Glomerular visceral epithelial cell (primary cell): ENCODE measurements at regions not wholly inside any gene's neighbourhood (a gene's known extent, or its start where the extent isn't known, plus 50 kb on each side); places are given as distances from the start of the nearest gene placed in this dataset.
"Not testable (repeated sequence)": the region's sequence is repeated elsewhere in the genome, so short reads cannot be mapped to it uniquely, and the experiment has no call there.

ENCODE experiments used
- DNase-seq: peaks from one replicate; pipeline ENCODE4 v3.0.0-alpha.2; 2016; ENCODE audit errors: extremely low spot score

GRCh38 chr13:66154354-66154753 lies 1075.8 kb downstream of the PCDH9 start:
- DNase-seq, result no peak

GRCh38 chr13:66152596-66152995 lies 1077.5 kb downstream of the PCDH9 start:
- no peak for DNase-seq

GRCh38 chr13:66144357-66144756 lies 1085.8 kb downstream of the PCDH9 start:
- not testable (repeated sequence) for DNase-seq

- no peak for DNase-seq
Observed at GRCh38 chr13:66139701-66140100, 1090.4 kb downstream of the PCDH9 start.

GRCh38 chr13:66139250-66139649 lies 1090.9 kb downstream of the PCDH9 start:
- no peak for DNase-seq

- DNase-seq, result no peak
Observed at GRCh38 chr13:66138172-66138811, 1091.8 kb downstream of the PCDH9 start.

GRCh38 chr13:66137384-66137783 lies 1092.8 kb downstream of the PCDH9 start:
- no peak for DNase-seq

- DNase-seq, result no peak
Observed at GRCh38 chr13:66128692-66129269, 1101.4 kb downstream of the PCDH9 start.

- DNase-seq, result no peak
Observed at GRCh38 chr13:66128201-66128600, 1101.9 kb downstream of the PCDH9 start.

- no peak for DNase-seq
Observed at GRCh38 chr13:66117563-66117962, 1112.6 kb downstream of the PCDH9 start.

GRCh38 chr13:66113882-66114526 lies 1116.1 kb downstream of the PCDH9 start:
- no peak for DNase-seq

GRCh38 chr13:66111628-66112027 lies 1118.5 kb downstream of the PCDH9 start:
- no peak for DNase-seq

- no peak for DNase-seq
Observed at GRCh38 chr13:66106246-66106645, 1123.9 kb downstream of the PCDH9 start.

GRCh38 chr13:66102864-66103263 lies 1127.3 kb downstream of the PCDH9 start:
- no peak for DNase-seq

- DNase-seq, result no peak
Observed at GRCh38 chr13:66099825-66100224, 1130.3 kb downstream of the PCDH9 start.

GRCh38 chr13:66098931-66099628 lies 1131.1 kb downstream of the PCDH9 start:
- no peak for DNase-seq

GRCh38 chr13:66089711-66090110 lies 1140.4 kb downstream of the PCDH9 start:
- no peak for DNase-seq

GRCh38 chr13:66087269-66087710 lies 1142.8 kb downstream of the PCDH9 start:
- no peak for DNase-seq

- DNase-seq, result no peak
Observed at GRCh38 chr13:66077132-66077689, 1152.9 kb downstream of the PCDH9 start.

GRCh38 chr13:66076417-66076816 lies 1153.7 kb downstream of the PCDH9 start:
- no peak for DNase-seq

GRCh38 chr13:66074018-66074615 lies 1156.0 kb downstream of the PCDH9 start:
- no peak for DNase-seq

- DNase-seq, result not testable (repeated sequence)
Observed at GRCh38 chr13:66072097-66072496, 1158.0 kb downstream of the PCDH9 start.
